ENCODE measurements at regions not wholly inside any gene's neighbourhood (a gene's known extent, or its start where the extent isn't known, plus 50 kb on each side); places are given as distances from the start of the nearest gene placed in this dataset.

GRCh38 chr4:123936621-123937043, 540.0 kb downstream of the SPRY1 start:
- H3K27ac Mint-ChIP-seq (ENCODE audit: unreplicated experiment), result no peak overlapping the region
- no peaks in the 10 kb centered on the region for H3K36me3 Mint-ChIP-seq (ENCODE audit: unreplicated experiment)
- no peak overlapping the region for H3K4me3 Mint-ChIP-seq (ENCODE audit: unreplicated experiment)
- no peaks in the 10 kb centered on the region for H3K4me1 Mint-ChIP-seq (ENCODE audit: low read depth, unreplicated experiment)
- TF ChIP-seq, protein P1, sequence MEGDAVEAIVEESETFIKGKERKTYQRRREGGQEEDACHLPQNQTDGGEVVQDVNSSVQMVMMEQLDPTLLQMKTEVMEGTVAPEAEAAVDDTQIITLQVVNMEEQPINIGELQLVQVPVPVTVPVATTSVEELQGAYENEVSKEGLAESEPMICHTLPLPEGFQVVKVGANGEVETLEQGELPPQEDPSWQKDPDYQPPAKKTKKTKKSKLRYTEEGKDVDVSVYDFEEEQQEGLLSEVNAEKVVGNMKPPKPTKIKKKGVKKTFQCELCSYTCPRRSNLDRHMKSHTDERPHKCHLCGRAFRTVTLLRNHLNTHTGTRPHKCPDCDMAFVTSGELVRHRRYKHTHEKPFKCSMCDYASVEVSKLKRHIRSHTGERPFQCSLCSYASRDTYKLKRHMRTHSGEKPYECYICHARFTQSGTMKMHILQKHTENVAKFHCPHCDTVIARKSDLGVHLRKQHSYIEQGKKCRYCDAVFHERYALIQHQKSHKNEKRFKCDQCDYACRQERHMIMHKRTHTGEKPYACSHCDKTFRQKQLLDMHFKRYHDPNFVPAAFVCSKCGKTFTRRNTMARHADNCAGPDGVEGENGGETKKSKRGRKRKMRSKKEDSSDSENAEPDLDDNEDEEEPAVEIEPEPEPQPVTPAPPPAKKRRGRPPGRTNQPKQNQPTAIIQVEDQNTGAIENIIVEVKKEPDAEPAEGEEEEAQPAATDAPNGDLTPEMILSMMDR (IDR thresholded peaks at IDR 0.05; ENCODE audit: partially characterized antibody, unreplicated experiment), result no peak
- no peak for DNase-seq
- no peaks in the 10 kb centered on the region for H3K27me3 Mint-ChIP-seq (ENCODE audit: unreplicated experiment)
- no peaks in the 10 kb centered on the region for H3K9me3 Mint-ChIP-seq (ENCODE audit: unreplicated experiment)

GRCh38 chr4:123937581-123937980, 541.0 kb downstream of the SPRY1 start:
- H3K4me3 Mint-ChIP-seq (ENCODE audit: unreplicated experiment), result no peak overlapping the region
- H3K9me3 Mint-ChIP-seq (ENCODE audit: unreplicated experiment), result no peaks in the 10 kb centered on the region
- no peak for DNase-seq
- TF ChIP-seq, protein P1 (IDR thresholded peaks at IDR 0.05; ENCODE audit: partially characterized antibody, unreplicated experiment), result no peak
- H3K4me1 Mint-ChIP-seq (ENCODE audit: low read depth, unreplicated experiment), result no peaks in the 10 kb centered on the region
- no peaks in the 10 kb centered on the region for H3K36me3 Mint-ChIP-seq (ENCODE audit: unreplicated experiment)
- no peak overlapping the region for H3K27ac Mint-ChIP-seq (ENCODE audit: unreplicated experiment)
- H3K27me3 Mint-ChIP-seq (ENCODE audit: unreplicated experiment), result no peaks in the 10 kb centered on the region

DNA sequence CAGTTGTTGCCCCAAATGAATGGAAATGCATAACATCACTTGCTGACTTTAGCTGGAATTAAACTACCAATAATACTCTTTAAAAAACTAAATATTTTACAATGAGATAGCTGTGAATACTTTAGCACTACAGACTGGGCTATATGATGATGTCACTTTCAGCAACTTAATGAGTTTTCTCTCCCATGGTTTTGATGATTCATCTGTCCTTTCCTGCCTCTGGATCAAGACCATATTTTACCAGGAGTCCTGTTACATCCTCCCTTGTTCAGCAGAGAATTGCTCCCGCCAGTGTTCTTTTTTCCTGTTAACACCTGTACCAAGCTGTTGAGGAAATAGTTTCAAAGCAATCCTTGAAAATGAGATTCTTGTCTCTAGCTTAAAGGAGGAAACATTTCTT, 543.0 kb downstream of the SPRY1 start:
- H3K36me3 Mint-ChIP-seq (ENCODE audit: unreplicated experiment), result no peaks in the 10 kb centered on the region
- H3K9me3 Mint-ChIP-seq (ENCODE audit: unreplicated experiment), result no peaks in the 10 kb centered on the region
- H3K4me1 Mint-ChIP-seq (ENCODE audit: low read depth, unreplicated experiment), result no peaks in the 10 kb centered on the region
- no peaks in the 10 kb centered on the region for H3K27me3 Mint-ChIP-seq (ENCODE audit: unreplicated experiment)
- TF ChIP-seq, protein P1 (IDR thresholded peaks at IDR 0.05; ENCODE audit: partially characterized antibody, unreplicated experiment), result no peak
- DNase-seq, result no peak
- H3K4me3 Mint-ChIP-seq (ENCODE audit: unreplicated experiment), result no peak overlapping the region
- no peak overlapping the region for H3K27ac Mint-ChIP-seq (ENCODE audit: unreplicated experiment)

DNA sequence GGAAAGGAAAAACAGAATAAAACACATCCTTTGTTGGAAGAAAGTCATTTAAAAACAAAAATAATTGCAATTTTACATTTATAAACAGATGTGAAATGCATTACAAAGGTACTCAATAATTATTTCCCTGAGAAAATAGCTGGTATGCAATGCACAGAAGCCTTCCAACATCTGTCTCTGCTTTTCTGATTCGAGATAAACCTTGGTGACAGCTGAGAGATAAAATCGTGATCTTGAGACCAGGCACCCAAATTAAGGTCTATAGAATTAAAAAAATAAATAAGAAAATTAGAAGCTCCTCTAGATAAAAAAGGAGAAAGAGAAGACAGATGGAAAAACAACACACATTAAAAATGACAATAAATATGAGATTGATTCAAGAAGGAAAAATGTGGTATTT, 544.0 kb downstream of the SPRY1 start:
- Mint-ChIP-seq H3K9me3 (ENCODE audit: unreplicated experiment) (no peaks in the 10 kb centered on the region), H3K4me3 (ENCODE audit: unreplicated experiment) (no peak overlapping the region), H3K27ac (ENCODE audit: unreplicated experiment) (no peak overlapping the region), H3K36me3 (ENCODE audit: unreplicated experiment) (no peaks in the 10 kb centered on the region), H3K4me1 (ENCODE audit: low read depth, unreplicated experiment) (no peaks in the 10 kb centered on the region), H3K27me3 (ENCODE audit: unreplicated experiment) (no peaks in the 10 kb centered on the region)
- TF ChIP-seq, protein P1 (IDR thresholded peaks at IDR 0.05; ENCODE audit: partially characterized antibody, unreplicated experiment), result no peak
- DNase-seq, result no peak

DNA sequence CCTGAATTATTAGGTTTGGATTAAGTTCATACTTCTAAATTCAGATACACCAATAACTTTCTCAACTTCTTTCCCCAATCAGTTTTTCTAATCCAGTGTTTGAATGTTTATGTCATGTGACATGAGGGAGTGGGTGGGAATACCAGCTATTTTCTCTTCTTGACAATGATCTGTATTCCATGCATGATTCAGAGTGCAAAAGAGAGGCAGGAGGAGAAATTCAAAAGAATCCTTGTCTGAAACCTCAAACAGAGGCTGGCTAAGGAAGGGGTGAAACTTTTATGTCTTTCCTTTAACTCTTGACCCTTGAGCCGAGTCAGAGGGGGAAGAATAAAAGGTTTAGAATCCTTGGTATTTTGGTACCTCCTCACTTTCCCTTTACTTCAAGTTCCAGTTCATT, 544.7 kb downstream of the SPRY1 start:
- H3K36me3 Mint-ChIP-seq (ENCODE audit: unreplicated experiment), result no peaks in the 10 kb centered on the region
- TF ChIP-seq, protein P1 (IDR thresholded peaks at IDR 0.05; ENCODE audit: partially characterized antibody, unreplicated experiment), result no peak
- H3K27me3 Mint-ChIP-seq (ENCODE audit: unreplicated experiment), result no peaks in the 10 kb centered on the region
- no peaks in the 10 kb centered on the region for H3K9me3 Mint-ChIP-seq (ENCODE audit: unreplicated experiment)
- no peak for DNase-seq
- H3K4me1 Mint-ChIP-seq (ENCODE audit: low read depth, unreplicated experiment), result no peaks in the 10 kb centered on the region
- H3K4me3 Mint-ChIP-seq (ENCODE audit: unreplicated experiment), result no peak overlapping the region
- no peak overlapping the region for H3K27ac Mint-ChIP-seq (ENCODE audit: unreplicated experiment)

Data from glutamatergic neuron (in vitro differentiated cells).